Neural cell (in vitro differentiated cells): ENCODE measurements at regions not wholly inside any gene's neighbourhood (a gene's known extent, or its start where the extent isn't known, plus 50 kb on each side); places are given as distances from the start of the nearest gene placed in this dataset.

ENCODE experiments used
- H2AFZ ChIP-seq: fragments of 200-600, 300-800 bp; sonication (generic), shearing (Covaris generic); 2 replicates; pipeline ENCODE4 v1.6.0; 2014; ENCODE audit warnings: low read depth, mild to moderate bottlenecking, antibody characterized with exemption, low read length, moderate library complexity
- H3F3A ChIP-seq: fragments of 200-600 bp; shearing (Covaris generic); 2 replicates; pipeline ENCODE4 v1.6.1; 2016; ENCODE audit warnings: mild to moderate bottlenecking, moderate library complexity, mixed read lengths, antibody characterized with exemption, low read length; ENCODE audit not compliant: insufficient read depth, poor library complexity, severe bottlenecking
- H3K27ac ChIP-seq: fragments of 200-600, 300-800 bp; sonication (generic), shearing (Covaris generic); 2 replicates; pipeline ENCODE4 v1.5.1; 2014; ENCODE audit warnings: mild to moderate bottlenecking, low read length, moderate library complexity
- H3K27me3 ChIP-seq: fragments of 300-800, 200-600 bp; sonication (generic), shearing (Covaris generic); 2 replicates; pipeline ENCODE4 v1.6.0; 2014; ENCODE audit warnings: mild to moderate bottlenecking, low read depth, low read length, moderate library complexity; ENCODE audit not compliant: insufficient read depth
- H3K36me3 ChIP-seq: fragments of 300-800, 200-600 bp; sonication (generic), shearing (Covaris generic); 2 replicates; pipeline ENCODE4 v1.5.1; 2014; ENCODE audit warnings: mild to moderate bottlenecking, antibody characterized with exemption, low read length, moderate library complexity; ENCODE audit not compliant: insufficient read depth
- H3K4me2 ChIP-seq: fragments of 300-800, 200-600 bp; sonication (generic), shearing (Covaris generic); 2 replicates; pipeline ENCODE4 v1.6.0; 2014; ENCODE audit warnings: mild to moderate bottlenecking, low read length
- H3K4me3 ChIP-seq: fragments of 300-800, 200-600 bp; sonication (generic), shearing (Covaris generic); 2 replicates; pipeline ENCODE4 v1.5.1; 2014; ENCODE audit warnings: mild to moderate bottlenecking, low read length, moderate library complexity
- H3K79me2 ChIP-seq: fragments of 200-600 bp; shearing (Covaris generic); replicated peaks from 2 replicates; pipeline ENCODE4 v1.6.0; 2014; ENCODE audit warnings: mild to moderate bottlenecking, low read length, moderate library complexity; ENCODE audit not compliant: insufficient read depth
- H3K9ac ChIP-seq: fragments of 300-800, 200-600 bp; sonication (generic), shearing (Covaris generic); 2 replicates; pipeline ENCODE4 v1.6.1; 2016; ENCODE audit warnings: mild to moderate bottlenecking, low read length, mixed read lengths
- H3K9me2 ChIP-seq: fragments of 200-600 bp; shearing (Covaris generic); 2 replicates; pipeline ENCODE4 v1.6.1; 2016; ENCODE audit warnings: mild to moderate bottlenecking, low read length, mixed read lengths; ENCODE audit not compliant: insufficient read depth
- H3K9me3 ChIP-seq: fragments of 200-600, 300-800 bp; sonication (generic), shearing (Covaris generic); 2 replicates; pipeline ENCODE4 v1.6.1; 2016; ENCODE audit warnings: mild to moderate bottlenecking, mixed run types, low read length, moderate library complexity, mixed read lengths
- H4K20me1 ChIP-seq: fragments of 200-600 bp; shearing (Covaris generic); 2 replicates; pipeline ENCODE4 v1.6.1; 2016; ENCODE audit warnings: mild to moderate bottlenecking, mixed run types; ENCODE audit not compliant: insufficient read depth
- CTCF ChIP-seq: fragments of 450-650 bp; IDR thresholded peaks from 2 replicates; pipeline ENCODE4 v1.5.1; 2014; ENCODE audit warnings: antibody characterized with exemption, mild to moderate bottlenecking, moderate library complexity; ENCODE audit not compliant: poor library complexity, severe bottlenecking
- EP300 ChIP-seq: fragments of 450-650 bp; conservative IDR thresholded peaks from 2 replicates; pipeline ENCODE4 v1.6.1; 2014; ENCODE audit warnings: antibody characterized with exemption, mild to moderate bottlenecking, moderate library complexity; ENCODE audit not compliant: poor library complexity, severe bottlenecking
- EZH2 ChIP-seq: fragments of 200-600, 300-800 bp; shearing (Covaris generic), sonication (generic); IDR thresholded peaks from 2 replicates; pipeline ENCODE4 v1.6.1; 2014; ENCODE audit warnings: antibody characterized with exemption, low read length, borderline replicate concordance, mild to moderate bottlenecking; ENCODE audit not compliant: insufficient read depth, poor library complexity, severe bottlenecking
- MXI1 ChIP-seq: fragments of 450-650 bp; conservative IDR thresholded peaks from 2 replicates; pipeline ENCODE4 v1.6.1; 2014; ENCODE audit warnings: antibody characterized with exemption, mild to moderate bottlenecking; ENCODE audit not compliant: poor library complexity, severe bottlenecking
- POLR2AphosphoS5 ChIP-seq: IDR thresholded peaks from 2 replicates; pipeline ENCODE4 v1.6.1; 2012
- RAD21 ChIP-seq: fragments of 450-650 bp; conservative IDR thresholded peaks from 2 replicates; pipeline ENCODE4 v1.6.1; 2014; ENCODE audit warnings: antibody characterized with exemption, mild to moderate bottlenecking, moderate library complexity
- SMC3 ChIP-seq: fragments of 450-650 bp; conservative IDR thresholded peaks from 2 replicates; pipeline ENCODE4 v1.6.1; 2014; ENCODE audit warnings: antibody characterized with exemption, mild to moderate bottlenecking, moderate library complexity; ENCODE audit not compliant: poor library complexity
- TAF1 ChIP-seq: IDR thresholded peaks from 2 replicates; pipeline ENCODE4 v1.6.1; 2012; ENCODE audit warnings: low read depth
- TF ChIP-seq, protein P1 (sequence below): IDR thresholded peaks from 2 replicates; pipeline ENCODE4 v1.6.1; 2012; ENCODE audit warnings: borderline replicate concordance

GRCh38 chr4:8705161-8706145 lies 112.9 kb downstream of the CPZ start:
- Histone ChIP-seq H3K79me2 (no peaks in the 10 kb centered on the region), H3K27ac (no peak overlapping the region), H3K4me3 (no peak overlapping the region), H3K36me3 (no peaks in the 10 kb centered on the region), H3K4me2 (no peak overlapping the region), H3K9me3 (no peaks in the 10 kb centered on the region), H3K9ac (no peak overlapping the region), H4K20me1 (no peaks in the 10 kb centered on the region), H3F3A (no peaks in the 10 kb centered on the region), H2AFZ (no peak overlapping the region), H3K9me2 (no peaks in the 10 kb centered on the region), H3K27me3 (no peaks in the 10 kb centered on the region)
- TF ChIP-seq TAF1 = no peak
- TF ChIP-seq, protein P1, sequence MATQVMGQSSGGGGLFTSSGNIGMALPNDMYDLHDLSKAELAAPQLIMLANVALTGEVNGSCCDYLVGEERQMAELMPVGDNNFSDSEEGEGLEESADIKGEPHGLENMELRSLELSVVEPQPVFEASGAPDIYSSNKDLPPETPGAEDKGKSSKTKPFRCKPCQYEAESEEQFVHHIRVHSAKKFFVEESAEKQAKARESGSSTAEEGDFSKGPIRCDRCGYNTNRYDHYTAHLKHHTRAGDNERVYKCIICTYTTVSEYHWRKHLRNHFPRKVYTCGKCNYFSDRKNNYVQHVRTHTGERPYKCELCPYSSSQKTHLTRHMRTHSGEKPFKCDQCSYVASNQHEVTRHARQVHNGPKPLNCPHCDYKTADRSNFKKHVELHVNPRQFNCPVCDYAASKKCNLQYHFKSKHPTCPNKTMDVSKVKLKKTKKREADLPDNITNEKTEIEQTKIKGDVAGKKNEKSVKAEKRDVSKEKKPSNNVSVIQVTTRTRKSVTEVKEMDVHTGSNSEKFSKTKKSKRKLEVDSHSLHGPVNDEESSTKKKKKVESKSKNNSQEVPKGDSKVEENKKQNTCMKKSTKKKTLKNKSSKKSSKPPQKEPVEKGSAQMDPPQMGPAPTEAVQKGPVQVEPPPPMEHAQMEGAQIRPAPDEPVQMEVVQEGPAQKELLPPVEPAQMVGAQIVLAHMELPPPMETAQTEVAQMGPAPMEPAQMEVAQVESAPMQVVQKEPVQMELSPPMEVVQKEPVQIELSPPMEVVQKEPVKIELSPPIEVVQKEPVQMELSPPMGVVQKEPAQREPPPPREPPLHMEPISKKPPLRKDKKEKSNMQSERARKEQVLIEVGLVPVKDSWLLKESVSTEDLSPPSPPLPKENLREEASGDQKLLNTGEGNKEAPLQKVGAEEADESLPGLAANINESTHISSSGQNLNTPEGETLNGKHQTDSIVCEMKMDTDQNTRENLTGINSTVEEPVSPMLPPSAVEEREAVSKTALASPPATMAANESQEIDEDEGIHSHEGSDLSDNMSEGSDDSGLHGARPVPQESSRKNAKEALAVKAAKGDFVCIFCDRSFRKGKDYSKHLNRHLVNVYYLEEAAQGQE = no peak
- no peak for TF ChIP-seq MXI1
- no peak for TF ChIP-seq EP300
- no peak for TF ChIP-seq RAD21
- TF ChIP-seq POLR2AphosphoS5 = no peak
- no peak for TF ChIP-seq CTCF
- no peak for TF ChIP-seq SMC3
- no peak for TF ChIP-seq EZH2

DNA sequence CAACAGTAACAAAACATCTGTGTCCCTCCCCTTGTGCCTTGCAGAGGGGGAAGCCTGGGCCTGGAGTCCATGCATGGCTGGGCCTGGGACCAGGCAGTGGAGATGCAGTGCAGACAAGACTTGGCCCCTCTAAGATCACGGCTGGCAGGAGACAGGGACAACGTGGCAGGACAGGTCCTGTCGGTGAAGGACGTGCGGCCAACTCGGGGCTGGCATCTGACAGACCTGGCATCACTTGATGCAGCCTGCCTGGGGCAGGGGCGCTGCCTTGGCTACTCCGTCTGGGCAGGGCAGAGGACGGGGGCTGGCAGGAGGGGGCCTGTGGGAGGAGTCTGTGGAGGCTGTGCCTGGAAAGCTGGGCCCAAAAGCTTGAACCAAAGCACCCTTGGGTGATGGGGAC lies 112.1 kb downstream of the CPZ start:
- no peak overlapping the region for H3K4me2 ChIP-seq
- H3K9ac ChIP-seq = no peak overlapping the region
- no peaks in the 10 kb centered on the region for H3K9me2 ChIP-seq
- no peak overlapping the region for H3K4me3 ChIP-seq
- TF ChIP-seq, protein P1 = no peak
- H3K79me2 ChIP-seq = no peaks in the 10 kb centered on the region
- no peak overlapping the region for H3K27ac ChIP-seq
- no peaks in the 10 kb centered on the region for H3K36me3 ChIP-seq
- H4K20me1 ChIP-seq = no peaks in the 10 kb centered on the region
- no peak overlapping the region for H2AFZ ChIP-seq
- no peaks in the 10 kb centered on the region for H3K27me3 ChIP-seq
- no peaks in the 10 kb centered on the region for H3F3A ChIP-seq
- no peaks in the 10 kb centered on the region for H3K9me3 ChIP-seq
